CD14-positive monocyte (primary cell): ENCODE measurements at regions not wholly inside any gene's neighbourhood (a gene's known extent, or its start where the extent isn't known, plus 50 kb on each side); places are given as distances from the start of the nearest gene placed in this dataset.

Experiments
- DNase-seq, 3 donors: peaks; one replicate each; pipeline ENCODE4 v3.0.0-alpha.2; 2011 to 2022
- H2AFZ ChIP-seq: 2 replicates; pipeline ENCODE4 v1.6.0; 2012; ENCODE audit warnings: mild to moderate bottlenecking, low read depth, low read length, inconsistent platforms; ENCODE audit not compliant: insufficient read depth, poor library complexity, severe bottlenecking
- H3K27ac ChIP-seq, 2 donors: 1 replicate in 1 of 2; 2 replicates in 1 of 2; pipeline ENCODE4 v1.5.1; 2012 to 2013; ENCODE audit warnings: low read length in 2 of 2, control low read depth in 1 of 2, inconsistent platforms in 1 of 2, low read depth in 1 of 2, mild to moderate bottlenecking in 1 of 2
- H3K27me3 ChIP-seq, 2 donors: one replicate each; pipeline versions ENCODE4 v1.6.0 to v1.6.1; 2011 to 2013; ENCODE audit warnings: low read length in 2 of 2; ENCODE audit not compliant: control insufficient read depth in 2 of 2, insufficient read depth in 2 of 2
- H3K36me3 ChIP-seq, 2 donors: replicated peaks in 1 of 2; 1 replicate in 1 of 2; 2 replicates in 1 of 2; pipeline versions ENCODE4 v1.5.1 to v1.6.1; 2012 to 2013; ENCODE audit warnings: low read length in 2 of 2, control low read depth in 1 of 2, inconsistent platforms in 1 of 2, mild to moderate bottlenecking in 1 of 2; ENCODE audit not compliant: insufficient read depth in 2 of 2, control insufficient read depth in 1 of 2
- H3K4me1 ChIP-seq, 2 donors: 1 replicate in 1 of 2; 2 replicates in 1 of 2; pipeline versions ENCODE4 v1.5.1 to v1.6.1; 2012 to 2013; ENCODE audit warnings: low read length in 2 of 2, control low read depth in 1 of 2, inconsistent platforms in 1 of 2, mild to moderate bottlenecking in 1 of 2, moderate library complexity in 1 of 2; ENCODE audit not compliant: insufficient read depth in 2 of 2, control insufficient read depth in 1 of 2
- H3K4me2 ChIP-seq: replicated peaks from 2 replicates; pipeline ENCODE3; 2012; ENCODE audit warnings: low read length, moderate library complexity, mild to moderate bottlenecking; ENCODE audit not compliant: poor library complexity, severe bottlenecking; ENCODE audit errors: extremely low read depth
- H3K4me3 ChIP-seq, 3 experiments: fragments of 200-600 bp in 1 of 3; sonication (generic) in 1 of 3; replicated peaks in 1 of 3; 1 replicate in 2 of 3; 2 replicates in 1 of 3; pipeline ENCODE4 v1.5.1; 2011 to 2013; ENCODE audit warnings: low read length in 3 of 3, mild to moderate bottlenecking in 3 of 3, control low read depth in 2 of 3, low read depth in 2 of 3, inconsistent platforms in 1 of 3, moderate library complexity in 1 of 3
- H3K79me2 ChIP-seq: 2 replicates; pipeline ENCODE4 v1.6.0; 2012; ENCODE audit warnings: mild to moderate bottlenecking, control low read depth, inconsistent platforms, low read length, moderate library complexity; ENCODE audit not compliant: insufficient read depth
- H3K9ac ChIP-seq: 2 replicates; pipeline ENCODE4 v1.6.0; 2017; ENCODE audit warnings: low read length, mild to moderate bottlenecking; ENCODE audit not compliant: insufficient read depth, poor library complexity, severe bottlenecking
- H3K9me3 ChIP-seq, 2 donors: replicated peaks in 1 of 2; 1 replicate in 1 of 2; 2 replicates in 1 of 2; pipeline versions ENCODE4 v1.5.1 to v1.6.1; 2012 to 2013; ENCODE audit warnings: low read length in 2 of 2, control low read depth in 1 of 2; ENCODE audit not compliant: control insufficient read depth in 1 of 2, insufficient read depth in 1 of 2
- H4K20me1 ChIP-seq: 2 replicates; pipeline ENCODE4 v1.6.0; 2012; ENCODE audit warnings: mild to moderate bottlenecking, low read length, control low read depth, moderate library complexity; ENCODE audit not compliant: insufficient read depth
- H3K27ac Mint-ChIP-seq, 7 donors: one replicate each; pipeline ENCODE4 v1.8.0; 2020; ENCODE audit warnings: mild to moderate bottlenecking in 7 of 7, mixed read lengths in 7 of 7, moderate library complexity in 6 of 7, inconsistent platforms in 2 of 7
- H3K27me3 Mint-ChIP-seq, 3 donors: one replicate each; pipeline ENCODE4 v1.8.0; 2021 to 2022; ENCODE audit warnings: low read depth in 3 of 3, mild to moderate bottlenecking in 3 of 3, mixed read lengths in 3 of 3, moderate library complexity in 3 of 3, inconsistent platforms in 1 of 3
- H3K36me3 Mint-ChIP-seq, 2 donors: one replicate each; pipeline ENCODE4 v1.8.0; 2020; ENCODE audit warnings: mixed read lengths in 2 of 2, inconsistent platforms in 1 of 2, mild to moderate bottlenecking in 1 of 2
- H3K4me1 Mint-ChIP-seq: one replicate; pipeline ENCODE4 v1.8.0; 2020; ENCODE audit warnings: mild to moderate bottlenecking, mixed read lengths
- H3K4me3 Mint-ChIP-seq, 2 donors: one replicate each; pipeline ENCODE4 v1.8.0; 2020; ENCODE audit warnings: mild to moderate bottlenecking in 2 of 2, mixed read lengths in 2 of 2, moderate library complexity in 1 of 2
- H3K9me3 Mint-ChIP-seq, 7 donors: one replicate each; pipeline ENCODE4 v1.8.0; 2020 to 2022; ENCODE audit warnings: mixed read lengths in 7 of 7, mild to moderate bottlenecking in 6 of 7, moderate library complexity in 6 of 7, inconsistent platforms in 2 of 7
- CTCF ChIP-seq: fragments of 200-600 bp; IDR thresholded peaks from one replicate; pipeline ENCODE4 v1.8.0; 2022; ENCODE audit warnings: antibody characterized with exemption, mild to moderate bottlenecking
- WGBS: methylation state at CpG from one replicate; pipeline ENCODE4 v1.1.5; 2013; ENCODE audit warnings: missing lambda C conversion rate; ENCODE audit not compliant: insufficient coverage; 5-methylcytosine and 5-hydroxymethylcytosine counted together
- intact Hi-C, 2 donors: fragments of 100-400 bp; cut with micrococcal nuclease; formaldehyde crosslinking; loops; one replicate each; pipeline versions ENCODE4 v1.15.0 to v1.15.1; 2023

- Histone ChIP-seq H3K27me3 (no peaks in the 10 kb centered on the region), H3K4me2 (no peak overlapping the region), H3K9ac (no peak overlapping the region), H3K79me2 (no peaks in the 10 kb centered on the region), H4K20me1 (no peaks in the 10 kb centered on the region), H2AFZ (no peak overlapping the region), H3K9me3 (peaks cover 0 to 9% of the 10 kb centered on the region in 2 donors), H3K36me3 (no peaks in the 10 kb centered on the region), H3K4me3 (no peak overlapping the region), H3K27ac (no peak overlapping the region), H3K4me1 (no peaks in the 10 kb centered on the region)
- intact Hi-C loops: no loop called here
- H3K27me3 Mint-ChIP-seq: no peaks in the 10 kb centered on the region
- DNase-seq: no peak
- no CpG with 5 or more reads among the region's 1 CpG for WGBS
- no peaks in the 10 kb centered on the region for H3K4me1 Mint-ChIP-seq
- no peaks in the 10 kb centered on the region for H3K36me3 Mint-ChIP-seq
- no peak for TF ChIP-seq CTCF
- H3K27ac Mint-ChIP-seq: no peak overlapping the region
- H3K9me3 Mint-ChIP-seq: peaks cover 0 to 4% (median 2%) of the 10 kb centered on the region in 7 donors
- H3K4me3 Mint-ChIP-seq: no peak overlapping the region
Observed at GRCh38 chr2:13462464-13462863, 745.7 kb downstream of the TRIB2 start.

- no peak for TF ChIP-seq CTCF
- H3K27me3 Mint-ChIP-seq: no peaks in the 10 kb centered on the region
- WGBS: no CpG with 5 or more reads among the region's 2 CpGs
- no peak overlapping the region for H3K9ac ChIP-seq
- no peak overlapping the region for H3K27ac ChIP-seq
- no peaks in the 10 kb centered on the region for H3K9me3 ChIP-seq
- no peaks in the 10 kb centered on the region for H3K27me3 ChIP-seq
- H3K27ac Mint-ChIP-seq: no peak overlapping the region
- H3K4me3 Mint-ChIP-seq: no peak overlapping the region
- H3K4me1 Mint-ChIP-seq: no peaks in the 10 kb centered on the region
- no peak overlapping the region for H3K4me2 ChIP-seq
- peaks cover 0 to 2% (median 0%) of the 10 kb centered on the region in 7 donors for H3K9me3 Mint-ChIP-seq
- H3K4me3 ChIP-seq: no peak overlapping the region
- DNase-seq: no peak
- intact Hi-C loops: no loop called here
- H4K20me1 ChIP-seq: no peaks in the 10 kb centered on the region
- no peak overlapping the region for H2AFZ ChIP-seq
- H3K36me3 ChIP-seq: no peaks in the 10 kb centered on the region
- no peaks in the 10 kb centered on the region for H3K4me1 ChIP-seq
- no peaks in the 10 kb centered on the region for H3K36me3 Mint-ChIP-seq
- no peaks in the 10 kb centered on the region for H3K79me2 ChIP-seq
Observed at GRCh38 chr2:13466076-13466475, 749.3 kb downstream of the TRIB2 start.
